HCEC 1CT (cell line): ENCODE measurements at regions not wholly inside any gene's neighbourhood (a gene's known extent, or its start where the extent isn't known, plus 50 kb on each side); places are given as distances from the start of the nearest gene placed in this dataset.
A peak's percentile ranks its signal among the peaks of the same experiment; 100 is the strongest.

Source experiments
- DNase-seq: peaks from one replicate; pipeline ENCODE4 v3.0.0-alpha.2; 2017

- no peak for DNase-seq
Observed at GRCh38 chr15:47824147-47824546, 106.8 kb downstream of the SEMA6D start.

DNA sequence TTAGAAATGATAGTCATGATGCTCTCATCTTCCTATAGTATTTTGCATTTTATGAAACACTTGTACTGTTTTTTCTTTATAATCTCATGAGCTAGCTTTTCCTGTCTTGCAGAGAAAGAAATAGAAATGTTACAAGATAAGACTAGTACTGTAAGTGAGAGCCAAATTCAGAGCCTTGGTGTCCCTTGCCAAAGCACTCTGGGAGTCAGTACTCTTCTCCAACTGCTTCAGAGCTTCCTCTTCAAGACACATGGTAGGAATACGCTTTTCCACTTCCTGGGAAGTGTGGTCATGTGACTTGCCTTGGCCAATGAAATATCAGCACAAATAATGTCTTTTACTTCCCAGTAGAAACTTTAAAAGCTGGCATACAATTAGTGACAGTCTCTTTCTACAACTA lies 112.4 kb downstream of the SEMA6D start:
- no peak for DNase-seq

- no peak for DNase-seq
Observed at GRCh38 chr15:47834093-47834492, 116.8 kb downstream of the SEMA6D start.

- DNase-seq, result no peak
Observed at GRCh38 chr15:47839233-47839825, 122.0 kb downstream of the SEMA6D start.

GRCh38 chr15:47843124-47843663 lies 125.9 kb downstream of the SEMA6D start:
- DNase-seq, result no peak

DNA sequence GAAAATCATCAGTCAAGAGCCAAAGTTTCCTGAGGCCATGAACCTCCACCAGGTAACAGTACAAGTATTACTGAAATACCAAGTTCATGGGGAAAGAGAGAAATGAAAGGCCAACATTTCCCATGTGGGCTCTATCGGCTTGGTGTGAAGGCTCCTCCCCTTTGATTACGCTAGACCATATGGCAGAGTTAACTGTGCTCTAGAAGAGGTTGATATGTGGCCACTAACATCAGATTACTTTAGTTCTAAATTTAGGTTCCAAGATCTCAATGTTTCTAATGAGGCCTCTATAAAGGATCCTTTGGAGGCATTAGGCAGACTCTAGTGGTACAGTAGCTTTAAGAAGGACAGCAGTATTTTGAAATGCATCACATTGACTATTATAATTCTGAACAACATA lies 127.1 kb downstream of the SEMA6D start:
- DNase-seq, result no peak

- no peak for DNase-seq
Observed at GRCh38 chr15:47846128-47846868, 129.0 kb downstream of the SEMA6D start.

GRCh38 chr15:47846876-47847275 lies 129.6 kb downstream of the SEMA6D start:
- no peak for DNase-seq

DNA sequence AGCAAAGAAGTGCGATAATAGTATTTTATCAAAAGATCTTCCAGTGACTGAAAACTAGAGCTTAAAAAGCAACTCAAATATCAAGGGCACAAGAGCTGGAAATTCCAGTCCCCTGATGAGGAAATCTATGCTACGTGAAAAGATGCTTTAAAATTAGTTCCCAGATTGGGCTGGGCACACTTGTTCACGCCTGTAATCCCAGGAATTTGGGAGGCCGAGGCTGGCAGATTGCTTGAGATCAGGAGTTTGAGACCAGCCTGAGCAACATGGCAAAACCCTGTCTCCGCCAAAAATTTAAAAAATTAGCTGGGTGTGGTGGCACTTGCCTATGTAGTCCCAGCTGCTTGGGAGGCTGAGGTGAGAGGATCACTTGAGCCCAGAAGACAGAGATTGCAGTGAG lies 138.8 kb downstream of the SEMA6D start:
- no peak for DNase-seq

DNA sequence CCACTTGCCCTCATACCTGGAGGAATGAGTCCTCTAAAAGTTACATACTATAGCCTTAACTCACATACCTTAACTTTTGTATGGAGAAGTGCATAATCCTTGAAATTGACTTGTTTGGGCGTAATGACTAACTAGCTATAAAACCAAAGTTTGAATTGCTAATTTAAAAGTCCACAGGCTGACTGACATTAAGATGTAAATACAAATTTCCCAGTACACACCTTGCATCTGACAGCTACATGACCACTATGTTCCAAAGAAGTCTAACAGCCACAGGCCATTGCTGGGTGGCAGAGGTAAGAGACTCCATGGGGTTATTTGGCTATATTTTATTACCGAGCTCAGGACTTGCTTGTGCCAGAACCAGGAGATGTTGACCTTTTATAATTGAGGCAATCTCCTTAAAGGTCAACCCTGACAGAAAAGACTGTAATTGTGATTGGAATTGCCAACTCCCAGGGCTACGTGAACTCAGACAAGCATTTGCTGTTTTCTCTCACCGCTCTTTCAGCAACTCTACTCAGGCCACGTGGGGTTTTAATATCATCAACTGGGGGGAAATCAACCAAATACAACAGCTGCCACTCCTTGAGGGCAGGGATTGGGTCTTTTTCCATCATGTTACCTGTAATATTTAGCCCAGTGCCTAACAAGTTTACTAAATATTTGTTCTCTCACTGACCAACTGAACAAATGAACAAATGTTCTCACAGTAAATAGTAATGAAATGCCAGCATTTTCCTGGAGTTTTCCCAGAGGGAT lies 139.9 kb downstream of the SEMA6D start:
- no peak for DNase-seq

DNA sequence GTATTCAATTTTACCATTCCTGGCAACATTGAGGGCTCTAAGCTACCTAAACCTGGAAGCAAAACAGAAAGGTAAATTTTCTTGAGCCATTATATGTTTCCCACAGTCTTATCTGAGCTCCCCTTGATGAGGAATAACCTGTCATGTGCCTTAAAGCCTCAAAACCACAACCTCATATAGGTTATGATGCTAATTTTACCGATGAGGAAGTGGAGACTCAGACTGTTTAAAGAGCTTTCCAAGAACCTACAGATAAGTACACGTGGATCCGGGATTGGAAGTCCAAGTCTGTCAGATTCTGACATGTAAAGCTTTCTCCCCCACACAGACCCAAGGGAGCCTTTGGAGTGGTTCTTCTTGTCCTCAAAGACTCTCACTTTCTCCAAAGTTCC lies 140.5 kb downstream of the SEMA6D start:
- DNase-seq, result no peak

GRCh38 chr15:47861111-47861903 lies 144.0 kb downstream of the SEMA6D start:
- DNase-seq, result no peak

DNA sequence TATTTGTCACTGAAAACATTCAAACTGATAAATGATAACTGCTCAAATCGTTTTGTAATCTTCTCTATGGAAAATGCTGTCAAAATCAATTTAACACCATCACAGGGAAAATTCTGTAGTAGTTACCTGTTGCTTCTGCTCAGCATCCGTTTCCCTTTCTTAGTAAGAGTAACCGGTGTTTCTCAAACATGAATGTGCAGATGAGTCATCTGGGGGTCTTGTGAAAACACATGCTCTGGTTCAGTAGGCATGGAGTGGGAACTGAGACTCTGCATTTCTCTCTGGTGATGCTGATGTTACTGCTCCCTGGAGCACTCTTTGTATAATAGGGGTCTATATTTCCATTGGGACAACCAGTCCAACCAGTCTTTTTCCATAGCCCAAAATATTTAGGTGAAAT lies 145.1 kb downstream of the SEMA6D start:
- no peak for DNase-seq

GRCh38 chr15:47866446-47866845 lies 149.1 kb downstream of the SEMA6D start:
- DNase-seq, result no peak

- DNase-seq, result no peak
Observed at GRCh38 chr15:47870300-47870955, 153.1 kb downstream of the SEMA6D start.

DNA sequence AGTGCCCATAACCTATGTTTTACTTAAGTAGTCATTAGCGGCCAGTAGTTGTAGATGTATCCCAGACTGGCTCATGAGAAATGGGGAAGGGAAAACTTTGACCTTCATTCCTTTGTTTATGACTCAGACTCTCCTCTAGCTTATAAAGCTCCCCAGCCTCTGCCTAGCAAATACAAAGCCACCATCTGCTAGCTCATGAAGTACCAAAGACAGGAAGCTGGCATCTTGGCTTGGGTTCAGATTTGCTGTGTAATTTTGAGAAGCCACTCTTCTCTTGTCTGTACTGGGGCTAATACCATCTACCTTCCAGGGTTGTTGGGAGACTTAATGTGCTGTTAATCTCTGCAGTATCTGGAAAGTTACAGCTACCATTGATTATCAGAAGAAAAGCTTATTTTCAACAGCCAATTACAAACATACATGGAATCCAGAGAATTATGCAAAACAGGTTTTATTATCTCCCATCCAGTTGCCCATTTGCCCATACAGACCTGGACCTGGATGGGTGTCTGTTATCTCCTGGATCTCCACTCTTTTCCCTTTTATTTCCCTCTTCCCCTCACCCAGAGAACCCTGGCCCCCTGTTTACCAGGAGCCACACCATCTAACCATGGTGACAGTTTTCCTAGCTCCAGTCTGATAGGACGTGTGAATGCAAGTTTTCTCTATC lies 153.8 kb downstream of the SEMA6D start:
- peak; percentile 85 for DNase-seq

- peak; percentile 9 for DNase-seq
Observed at GRCh38 chr15:47872208-47872607, 154.9 kb downstream of the SEMA6D start.

GRCh38 chr15:47872869-47873432 lies 155.6 kb downstream of the SEMA6D start:
- DNase-seq, result no peak

DNA sequence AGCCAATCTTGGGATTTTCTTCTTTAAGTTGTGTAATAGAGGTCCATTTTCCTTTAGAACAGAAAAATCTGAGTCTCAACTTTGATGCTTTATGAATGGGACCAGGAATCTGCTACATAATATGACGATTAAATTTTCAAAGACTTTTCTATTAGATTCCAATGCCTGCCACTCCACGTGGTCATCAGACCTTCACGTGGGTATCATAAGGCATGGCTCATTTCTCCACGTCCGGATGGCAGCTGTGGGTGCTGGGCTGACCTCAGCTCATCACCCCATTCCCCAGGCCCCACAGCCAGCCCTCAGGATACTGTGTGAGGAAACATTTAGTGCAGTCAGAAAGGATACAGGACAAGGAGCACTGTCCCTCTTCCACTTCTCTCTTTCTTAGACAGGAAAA lies 159.7 kb downstream of the SEMA6D start:
- DNase-seq, result no peak

DNA sequence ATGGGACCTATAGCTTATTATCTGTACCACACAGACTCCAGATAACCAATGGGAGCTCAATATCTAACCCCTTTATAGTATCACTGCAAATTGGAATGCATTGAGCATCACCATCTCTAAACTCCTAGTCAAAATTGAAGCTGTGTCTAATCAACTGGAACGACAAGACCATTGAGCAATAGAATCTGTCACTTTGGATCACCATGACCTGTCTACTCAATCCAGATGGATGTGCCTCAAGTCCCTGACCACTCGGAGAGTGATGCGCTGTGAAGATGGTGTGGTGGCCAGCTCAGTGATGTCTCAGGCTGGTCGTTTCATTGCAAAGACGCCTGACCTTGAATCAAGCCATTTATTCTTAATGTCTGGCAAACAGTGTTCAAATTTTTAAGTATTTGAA lies 160.5 kb downstream of the SEMA6D start:
- no peak for DNase-seq

- peak; percentile 87 for DNase-seq
Observed at GRCh38 chr15:47885920-47886319, 168.6 kb downstream of the SEMA6D start.
